H1 (cell line): ENCODE measurements at regions not wholly inside any gene's neighbourhood (a gene's known extent, or its start where the extent isn't known, plus 50 kb on each side); places are given as distances from the start of the nearest gene placed in this dataset.

Experiments used
- EZH2 ChIP-seq: fragments of 200-600 bp; sonication (generic); IDR thresholded peaks from 2 replicates; pipeline ENCODE4 v1.7.1; 2012; ENCODE audit warnings: low read depth, mild to moderate bottlenecking, moderate library complexity, low read length, inconsistent platforms; ENCODE audit not compliant: severe bottlenecking
- GTF2F1 ChIP-seq: IDR thresholded peaks from 2 replicates; pipeline ENCODE4 v1.6.1; 2012; ENCODE audit warnings: low read depth, low read length, improper control_type of control experiment, borderline replicate concordance
- POLR2A ChIP-seq, 2 experiments: IDR thresholded peaks; 1 replicate in 1 of 2; 2 replicates in 1 of 2; pipeline ENCODE4 v1.6.1; 2011; ENCODE audit warnings: low read depth in 2 of 2, low read length in 2 of 2, mild to moderate bottlenecking in 2 of 2; ENCODE audit errors: control extremely low read depth in 1 of 2
- SP4 ChIP-seq: IDR thresholded peaks from 2 replicates; pipeline ENCODE4 v1.6.1; 2012; ENCODE audit warnings: low read length, inconsistent platforms
- ZNF274 ChIP-seq: IDR thresholded peaks from 2 replicates; pipeline ENCODE4 v1.7.0; 2012; ENCODE audit warnings: low read length, borderline replicate concordance; ENCODE audit errors: extremely low read depth
- TF ChIP-seq, protein P1 (sequence below), 3 experiments: IDR thresholded peaks; 1 replicate in 2 of 3; 2 replicates in 1 of 3; pipeline versions ENCODE4 v1.5.1 to v1.6.1; 2011; ENCODE audit warnings: low read length in 3 of 3, mild to moderate bottlenecking in 3 of 3, inconsistent platforms in 2 of 3, low read depth in 1 of 3, moderate library complexity in 1 of 3; ENCODE audit not compliant: insufficient read depth in 1 of 3; ENCODE audit errors: control extremely low read depth in 1 of 3

DNA sequence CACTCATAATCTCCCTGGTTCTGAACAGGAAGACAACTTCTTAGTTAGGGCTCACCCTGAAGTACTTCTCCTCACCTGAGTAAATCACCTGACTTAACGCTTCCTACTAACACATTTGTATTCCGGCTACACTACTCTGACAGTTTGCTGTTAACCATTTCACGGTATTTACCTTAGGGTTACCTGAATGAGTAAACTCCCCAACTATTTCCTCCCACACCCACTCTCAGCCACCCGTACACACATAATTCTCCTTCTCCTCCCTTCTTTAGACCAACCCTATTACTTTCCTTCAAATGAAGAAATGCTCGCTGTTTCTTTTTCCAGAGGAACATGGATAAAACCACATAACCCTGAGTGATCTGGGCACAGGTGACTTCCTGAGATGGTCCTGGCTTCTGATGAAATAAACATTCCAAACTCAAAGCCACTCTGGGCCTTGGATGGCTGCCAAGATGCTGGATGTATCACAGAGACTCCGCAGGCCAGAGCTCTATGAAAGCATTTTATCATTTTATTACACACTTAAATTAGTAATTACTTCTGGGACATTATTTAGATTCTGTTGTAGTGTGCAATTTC lies 183.6 kb upstream of the ATP11B start:
- TF ChIP-seq, protein P1, sequence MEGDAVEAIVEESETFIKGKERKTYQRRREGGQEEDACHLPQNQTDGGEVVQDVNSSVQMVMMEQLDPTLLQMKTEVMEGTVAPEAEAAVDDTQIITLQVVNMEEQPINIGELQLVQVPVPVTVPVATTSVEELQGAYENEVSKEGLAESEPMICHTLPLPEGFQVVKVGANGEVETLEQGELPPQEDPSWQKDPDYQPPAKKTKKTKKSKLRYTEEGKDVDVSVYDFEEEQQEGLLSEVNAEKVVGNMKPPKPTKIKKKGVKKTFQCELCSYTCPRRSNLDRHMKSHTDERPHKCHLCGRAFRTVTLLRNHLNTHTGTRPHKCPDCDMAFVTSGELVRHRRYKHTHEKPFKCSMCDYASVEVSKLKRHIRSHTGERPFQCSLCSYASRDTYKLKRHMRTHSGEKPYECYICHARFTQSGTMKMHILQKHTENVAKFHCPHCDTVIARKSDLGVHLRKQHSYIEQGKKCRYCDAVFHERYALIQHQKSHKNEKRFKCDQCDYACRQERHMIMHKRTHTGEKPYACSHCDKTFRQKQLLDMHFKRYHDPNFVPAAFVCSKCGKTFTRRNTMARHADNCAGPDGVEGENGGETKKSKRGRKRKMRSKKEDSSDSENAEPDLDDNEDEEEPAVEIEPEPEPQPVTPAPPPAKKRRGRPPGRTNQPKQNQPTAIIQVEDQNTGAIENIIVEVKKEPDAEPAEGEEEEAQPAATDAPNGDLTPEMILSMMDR (IDR thresholded peaks at IDR 0.05; ENCODE audit: control extremely low read depth in 1 of 3, insufficient read depth in 1 of 3, low read depth in 1 of 3, low read length in 3 of 3): no peak
- no peak for TF ChIP-seq POLR2A (IDR thresholded peaks at IDR 0.05; ENCODE audit: control extremely low read depth in 1 of 2, low read depth in 2 of 2, low read length in 2 of 2)
- no peak for TF ChIP-seq EZH2
- TF ChIP-seq GTF2F1: no peak
- TF ChIP-seq SP4: no peak
- no peak for TF ChIP-seq ZNF274
